ENCODE measurements at regions not wholly inside any gene's neighbourhood (a gene's known extent, or its start where the extent isn't known, plus 50 kb on each side); places are given as distances from the start of the nearest gene placed in this dataset.
A peak's percentile ranks its signal among the peaks of the same experiment; 100 is the strongest.

DNA sequence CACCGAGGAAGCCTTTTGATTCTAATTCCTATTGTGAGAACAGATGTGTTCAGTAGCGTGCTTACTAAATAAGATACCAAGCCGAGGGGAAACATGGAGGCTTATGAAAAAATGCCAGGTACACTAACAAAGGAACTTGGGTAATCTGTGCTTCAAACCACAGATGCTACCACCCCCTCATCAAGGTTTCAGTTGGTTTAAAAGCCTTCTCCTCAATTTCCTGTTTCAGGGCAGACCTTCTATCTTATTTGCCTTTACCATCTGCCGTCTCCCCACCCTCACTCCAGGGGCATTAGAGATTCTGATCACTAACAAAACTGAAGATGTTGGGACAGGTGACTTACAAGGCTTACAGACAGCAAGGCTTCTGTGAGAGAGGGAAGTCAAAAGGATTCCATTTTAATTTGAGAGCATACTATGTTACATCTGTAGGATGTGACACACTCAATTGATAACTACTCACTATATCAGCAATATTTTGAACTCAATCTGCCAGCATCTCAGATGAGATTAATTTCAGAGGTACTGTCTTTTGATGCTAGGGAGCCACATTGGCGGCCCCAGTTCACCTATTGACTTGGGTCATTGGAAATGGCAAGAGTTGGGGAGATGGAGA, 60.6 kb upstream of the PLCL2 start (continued):
- TF ChIP-seq, protein P1, sequence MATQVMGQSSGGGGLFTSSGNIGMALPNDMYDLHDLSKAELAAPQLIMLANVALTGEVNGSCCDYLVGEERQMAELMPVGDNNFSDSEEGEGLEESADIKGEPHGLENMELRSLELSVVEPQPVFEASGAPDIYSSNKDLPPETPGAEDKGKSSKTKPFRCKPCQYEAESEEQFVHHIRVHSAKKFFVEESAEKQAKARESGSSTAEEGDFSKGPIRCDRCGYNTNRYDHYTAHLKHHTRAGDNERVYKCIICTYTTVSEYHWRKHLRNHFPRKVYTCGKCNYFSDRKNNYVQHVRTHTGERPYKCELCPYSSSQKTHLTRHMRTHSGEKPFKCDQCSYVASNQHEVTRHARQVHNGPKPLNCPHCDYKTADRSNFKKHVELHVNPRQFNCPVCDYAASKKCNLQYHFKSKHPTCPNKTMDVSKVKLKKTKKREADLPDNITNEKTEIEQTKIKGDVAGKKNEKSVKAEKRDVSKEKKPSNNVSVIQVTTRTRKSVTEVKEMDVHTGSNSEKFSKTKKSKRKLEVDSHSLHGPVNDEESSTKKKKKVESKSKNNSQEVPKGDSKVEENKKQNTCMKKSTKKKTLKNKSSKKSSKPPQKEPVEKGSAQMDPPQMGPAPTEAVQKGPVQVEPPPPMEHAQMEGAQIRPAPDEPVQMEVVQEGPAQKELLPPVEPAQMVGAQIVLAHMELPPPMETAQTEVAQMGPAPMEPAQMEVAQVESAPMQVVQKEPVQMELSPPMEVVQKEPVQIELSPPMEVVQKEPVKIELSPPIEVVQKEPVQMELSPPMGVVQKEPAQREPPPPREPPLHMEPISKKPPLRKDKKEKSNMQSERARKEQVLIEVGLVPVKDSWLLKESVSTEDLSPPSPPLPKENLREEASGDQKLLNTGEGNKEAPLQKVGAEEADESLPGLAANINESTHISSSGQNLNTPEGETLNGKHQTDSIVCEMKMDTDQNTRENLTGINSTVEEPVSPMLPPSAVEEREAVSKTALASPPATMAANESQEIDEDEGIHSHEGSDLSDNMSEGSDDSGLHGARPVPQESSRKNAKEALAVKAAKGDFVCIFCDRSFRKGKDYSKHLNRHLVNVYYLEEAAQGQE (IDR thresholded peaks at IDR 0.05) = no peak
- TF ChIP-seq FOXA2 (IDR thresholded peaks at IDR 0.05) = no peak

DNA sequence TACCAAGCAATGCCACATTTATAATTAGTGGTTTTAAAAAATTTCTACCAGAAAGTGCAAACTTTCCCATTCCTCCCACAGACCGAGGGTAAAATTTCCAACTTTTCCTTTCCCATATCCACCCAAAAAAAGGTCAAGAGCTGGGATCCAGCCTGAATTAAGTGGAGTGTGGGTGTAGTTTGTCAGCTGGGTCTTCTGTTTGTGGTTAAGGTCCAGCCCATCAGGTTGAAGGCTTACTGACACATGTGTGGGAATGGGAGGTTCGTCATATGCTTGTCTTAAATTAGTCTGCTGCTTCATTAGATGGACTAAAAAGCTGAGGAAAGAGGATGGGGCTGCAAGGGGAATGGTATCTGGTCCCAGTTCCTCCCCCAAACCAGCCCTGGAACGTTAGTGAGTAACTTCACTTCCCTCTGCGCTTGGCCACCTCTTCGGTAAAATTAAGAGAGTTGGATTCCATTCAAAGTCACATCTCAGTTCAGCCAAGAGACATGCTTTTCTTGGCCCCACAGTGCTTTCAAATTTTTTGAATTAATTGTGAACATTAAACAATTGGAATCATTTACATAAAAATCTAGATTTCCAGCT, 59.0 kb upstream of the PLCL2 start:
- H3K4me3 ChIP-seq (ENCODE audit: low read depth in 1 of 3, low read length in 3 of 3) = no peak overlapping the region
- H3K9ac ChIP-seq (ENCODE audit: low read depth in 1 of 2, low read length in 2 of 2) = no peak overlapping the region
- no peaks in the 10 kb centered on the region for H3K9me3 ChIP-seq (ENCODE audit: control insufficient read depth in 4 of 4, low read length in 3 of 4)
- H3K36me3 ChIP-seq (ENCODE audit: control insufficient read depth in 4 of 4, insufficient read depth in 3 of 4, low read depth in 1 of 4, low read length in 3 of 4) = no peaks in the 10 kb centered on the region
- 82% methylated on average over 5 of the region's 5 CpGs for WGBS
- no peak for DNase-seq (ENCODE audit: low spot score)
- H3K27ac ChIP-seq (ENCODE audit: low read depth in 1 of 2, low read length in 2 of 2) = no peak overlapping the region
- H3K27me3 ChIP-seq (ENCODE audit: control insufficient read depth in 4 of 4, insufficient read depth in 4 of 4, low read length in 3 of 4) = no peaks in the 10 kb centered on the region
- H3K4me1 ChIP-seq (ENCODE audit: control insufficient read depth in 4 of 4, insufficient read depth in 4 of 4, low read length in 3 of 4) = no peaks in the 10 kb centered on the region
- TF ChIP-seq HNF4G (IDR thresholded peaks at IDR 0.05) (no peak), YY1 (IDR thresholded peaks at IDR 0.05) (no peak), FOXA2 (IDR thresholded peaks at IDR 0.05) (no peak), RAD21 (IDR thresholded peaks at IDR 0.05) (no peak), EGR1 (IDR thresholded peaks at IDR 0.05; ENCODE audit: low read depth in 2 of 2) (no peak), SP1 (IDR thresholded peaks at IDR 0.05) (no peak), NR2F2 (IDR thresholded peaks at IDR 0.05) (no peak), GABPA (IDR thresholded peaks at IDR 0.05 in 1 of 2, conservative IDR thresholded peaks at IDR 0.05 in 1 of 2) (no peak)
- TF ChIP-seq, protein P2, sequence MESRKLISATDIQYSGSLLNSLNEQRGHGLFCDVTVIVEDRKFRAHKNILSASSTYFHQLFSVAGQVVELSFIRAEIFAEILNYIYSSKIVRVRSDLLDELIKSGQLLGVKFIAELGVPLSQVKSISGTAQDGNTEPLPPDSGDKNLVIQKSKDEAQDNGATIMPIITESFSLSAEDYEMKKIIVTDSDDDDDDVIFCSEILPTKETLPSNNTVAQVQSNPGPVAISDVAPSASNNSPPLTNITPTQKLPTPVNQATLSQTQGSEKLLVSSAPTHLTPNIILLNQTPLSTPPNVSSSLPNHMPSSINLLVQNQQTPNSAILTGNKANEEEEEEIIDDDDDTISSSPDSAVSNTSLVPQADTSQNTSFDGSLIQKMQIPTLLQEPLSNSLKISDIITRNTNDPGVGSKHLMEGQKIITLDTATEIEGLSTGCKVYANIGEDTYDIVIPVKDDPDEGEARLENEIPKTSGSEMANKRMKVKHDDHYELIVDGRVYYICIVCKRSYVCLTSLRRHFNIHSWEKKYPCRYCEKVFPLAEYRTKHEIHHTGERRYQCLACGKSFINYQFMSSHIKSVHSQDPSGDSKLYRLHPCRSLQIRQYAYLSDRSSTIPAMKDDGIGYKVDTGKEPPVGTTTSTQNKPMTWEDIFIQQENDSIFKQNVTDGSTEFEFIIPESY (IDR thresholded peaks at IDR 0.05) = no peak
- TF ChIP-seq, protein P1 (IDR thresholded peaks at IDR 0.05) = no peak

DNA sequence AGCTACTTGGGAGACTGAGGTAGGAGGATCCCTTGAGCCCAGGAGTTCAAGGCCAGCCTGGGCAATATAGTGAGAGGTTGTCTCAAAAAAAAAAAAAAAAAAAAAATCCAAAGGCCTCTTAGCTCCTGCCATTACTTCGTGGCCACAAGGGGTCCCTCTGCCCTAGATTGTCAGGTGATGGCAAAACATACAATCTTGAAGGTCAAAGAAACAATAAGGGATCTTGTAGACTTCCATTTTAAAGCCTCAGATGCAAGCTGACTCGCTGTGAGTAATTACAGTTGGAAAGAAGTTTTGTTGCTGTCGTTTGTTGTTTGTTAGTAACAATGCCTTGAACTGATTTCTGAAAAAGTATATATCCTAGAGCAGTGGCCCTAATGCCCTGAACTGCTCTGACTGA, 55.9 kb upstream of the PLCL2 start:
- H3K9ac ChIP-seq (ENCODE audit: low read depth in 1 of 2, low read length in 2 of 2) = no peak overlapping the region
- no peaks in the 10 kb centered on the region for H3K4me1 ChIP-seq (ENCODE audit: control insufficient read depth in 4 of 4, insufficient read depth in 4 of 4, low read length in 3 of 4)
- no peak overlapping the region for H3K27ac ChIP-seq (ENCODE audit: low read depth in 1 of 2, low read length in 2 of 2)
- H3K27me3 ChIP-seq (ENCODE audit: control insufficient read depth in 4 of 4, insufficient read depth in 4 of 4, low read length in 3 of 4) = no peaks in the 10 kb centered on the region
- WGBS = 47% methylated on average over 3 of the region's 3 CpGs
- no peak overlapping the region for H3K4me3 ChIP-seq (ENCODE audit: low read depth in 1 of 3, low read length in 3 of 3)
- H3K36me3 ChIP-seq (ENCODE audit: control insufficient read depth in 4 of 4, insufficient read depth in 3 of 4, low read depth in 1 of 4, low read length in 3 of 4) = no peaks in the 10 kb centered on the region
- no peaks in the 10 kb centered on the region for H3K9me3 ChIP-seq (ENCODE audit: control insufficient read depth in 4 of 4, low read length in 3 of 4)
- no peak for TF ChIP-seq TAF1 (conservative IDR thresholded peaks at IDR 0.05)
- no peak for TF ChIP-seq YY1 (IDR thresholded peaks at IDR 0.05)
- TF ChIP-seq, protein P3, sequence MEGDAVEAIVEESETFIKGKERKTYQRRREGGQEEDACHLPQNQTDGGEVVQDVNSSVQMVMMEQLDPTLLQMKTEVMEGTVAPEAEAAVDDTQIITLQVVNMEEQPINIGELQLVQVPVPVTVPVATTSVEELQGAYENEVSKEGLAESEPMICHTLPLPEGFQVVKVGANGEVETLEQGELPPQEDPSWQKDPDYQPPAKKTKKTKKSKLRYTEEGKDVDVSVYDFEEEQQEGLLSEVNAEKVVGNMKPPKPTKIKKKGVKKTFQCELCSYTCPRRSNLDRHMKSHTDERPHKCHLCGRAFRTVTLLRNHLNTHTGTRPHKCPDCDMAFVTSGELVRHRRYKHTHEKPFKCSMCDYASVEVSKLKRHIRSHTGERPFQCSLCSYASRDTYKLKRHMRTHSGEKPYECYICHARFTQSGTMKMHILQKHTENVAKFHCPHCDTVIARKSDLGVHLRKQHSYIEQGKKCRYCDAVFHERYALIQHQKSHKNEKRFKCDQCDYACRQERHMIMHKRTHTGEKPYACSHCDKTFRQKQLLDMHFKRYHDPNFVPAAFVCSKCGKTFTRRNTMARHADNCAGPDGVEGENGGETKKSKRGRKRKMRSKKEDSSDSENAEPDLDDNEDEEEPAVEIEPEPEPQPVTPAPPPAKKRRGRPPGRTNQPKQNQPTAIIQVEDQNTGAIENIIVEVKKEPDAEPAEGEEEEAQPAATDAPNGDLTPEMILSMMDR (IDR thresholded peaks at IDR 0.05; ENCODE audit: low read depth, low read length, missing input control) = peak; percentile 48
- no peak for TF ChIP-seq JUND (IDR thresholded peaks at IDR 0.05)
- TF ChIP-seq, protein P2 (IDR thresholded peaks at IDR 0.05) = no peak
- no peak for TF ChIP-seq EGR1 (IDR thresholded peaks at IDR 0.05; ENCODE audit: low read depth in 2 of 2)
- TF ChIP-seq RAD21 (IDR thresholded peaks at IDR 0.05) = peak; percentile 77 to 81
- no peak for TF ChIP-seq RXRA (IDR thresholded peaks at IDR 0.05)
- no peak for TF ChIP-seq HNF4G (IDR thresholded peaks at IDR 0.05)
- TF ChIP-seq FOXA2 (IDR thresholded peaks at IDR 0.05) = no peak
- TF ChIP-seq NR2F2 (IDR thresholded peaks at IDR 0.05) = no peak
- no peak for DNase-seq (ENCODE audit: low spot score)

All from liver (tissue), 8 donors.